SIG-M5 (cell line): ENCODE measurements at regions not wholly inside any gene's neighbourhood (a gene's known extent, or its start where the extent isn't known, plus 50 kb on each side); places are given as distances from the start of the nearest gene placed in this dataset.

Experiments
- DNase-seq: peaks from one replicate; lab custom pipeline; 2025; lab: John Stamatoyannopoulos, UW

- DNase-seq: no peak
Measured at GRCh38 chr2:51103205-51103604, 71.3 kb upstream of the NRXN1 start.

- DNase-seq: no peak
Measured at GRCh38 chr2:51093016-51093415, 61.1 kb upstream of the NRXN1 start.

- no peak for DNase-seq
Measured at GRCh38 chr2:51085420-51086068, 53.6 kb upstream of the NRXN1 start.

- DNase-seq: no peak
Measured at GRCh38 chr2:51084750-51085149, 52.8 kb upstream of the NRXN1 start.
